ENCODE measurements at regions not wholly inside any gene's neighbourhood (a gene's known extent, or its start where the extent isn't known, plus 50 kb on each side); places are given as distances from the start of the nearest gene placed in this dataset.
"Not testable (repeated sequence)": the region's sequence is repeated elsewhere in the genome, so short reads cannot be mapped to it uniquely, and the experiment has no call there.

DNA sequence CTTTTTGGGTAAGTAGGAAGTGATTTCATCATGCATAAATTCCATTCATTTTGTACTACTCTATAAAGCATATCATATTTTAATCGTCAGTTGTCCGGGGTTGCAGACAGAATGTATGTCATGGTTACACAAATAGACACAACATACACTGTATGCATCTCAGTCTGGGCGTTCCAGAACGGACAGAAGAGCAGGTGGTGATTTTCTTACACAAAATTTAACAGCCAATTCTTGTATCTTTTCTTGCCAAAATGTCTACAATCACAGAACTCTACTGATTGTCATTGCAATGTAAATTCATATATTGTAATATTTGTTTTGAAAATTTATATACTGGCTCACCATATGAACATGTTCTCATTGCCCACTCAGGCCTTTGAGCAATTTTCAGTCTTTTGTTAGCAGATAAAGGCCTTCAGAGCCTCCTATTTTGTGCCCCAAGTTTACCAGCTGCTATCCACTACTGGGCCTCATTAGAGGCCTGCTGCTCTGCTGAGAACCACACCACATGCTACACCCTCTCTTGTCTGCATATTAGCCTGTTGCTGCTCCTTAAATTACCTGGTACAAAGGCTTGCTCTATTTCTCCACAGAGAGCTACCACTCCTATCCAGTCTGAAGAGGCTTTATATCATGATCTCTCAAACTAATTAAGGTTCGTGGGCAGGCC, 61.5 kb downstream of the PRDM13 start:
- Histone ChIP-seq H3K9ac (ENCODE audit: low read length) (no peak overlapping the region), H3K9me3 (ENCODE audit: control insufficient read depth, insufficient read depth, low read depth, low read length) (no peaks in the 10 kb centered on the region), H3K27me3 (ENCODE audit: control insufficient read depth, insufficient read depth, low read length) (no peaks in the 10 kb centered on the region), H3K36me3 (ENCODE audit: control insufficient read depth, insufficient read depth, low read length) (no peaks in the 10 kb centered on the region), H3K27ac (ENCODE audit: low read depth, low read length) (no peak overlapping the region), H3K4me3 (ENCODE audit: low read depth, low read length) (no peak overlapping the region), H3K4me1 (ENCODE audit: control insufficient read depth, insufficient read depth, low read length) (0 out of 2 replicates have a peak, but pooled peaks cover 3% of the 10 kb centered on the region)

DNA sequence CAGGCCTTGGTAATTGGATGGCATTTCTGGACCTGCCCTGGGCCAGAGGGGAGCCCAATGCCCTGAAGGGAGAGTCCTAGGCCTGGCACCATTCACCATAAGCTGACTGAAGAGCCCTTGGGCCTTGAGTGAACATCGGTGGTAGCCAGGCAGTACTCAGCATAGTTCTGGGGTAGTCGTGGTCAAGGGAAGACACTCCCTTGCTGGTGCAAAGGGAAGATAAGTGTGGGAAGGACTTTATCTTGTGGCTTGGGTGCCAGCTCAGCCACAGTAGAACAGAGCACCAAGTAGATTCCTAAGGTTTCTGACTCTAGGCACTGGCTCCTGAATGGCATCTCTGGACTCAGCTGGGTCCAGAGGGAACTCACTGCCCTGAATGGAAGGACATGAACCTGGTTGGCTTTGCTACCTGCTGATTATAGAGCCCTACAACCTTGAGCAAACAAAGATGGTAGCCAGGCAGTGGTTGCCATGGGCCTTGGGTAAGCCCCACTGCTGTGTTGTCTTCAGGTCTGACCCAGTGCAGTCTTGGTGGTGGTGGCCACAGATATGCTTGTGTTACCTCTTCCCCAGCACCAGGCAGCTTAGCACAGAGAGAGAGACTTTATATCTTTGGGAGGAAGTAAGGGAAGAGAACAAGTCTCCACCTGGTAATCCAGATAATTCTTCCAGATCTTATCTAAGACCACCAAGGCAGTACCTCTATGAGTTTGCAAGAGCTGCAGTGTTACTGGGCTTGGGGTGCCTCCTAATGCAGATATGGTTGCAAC, 83.5 kb downstream of the PRDM13 start:
- Histone ChIP-seq H3K27ac (ENCODE audit: low read depth, low read length) (no peak overlapping the region), H3K9ac (ENCODE audit: low read length) (no peak overlapping the region), H3K27me3 (ENCODE audit: control insufficient read depth, insufficient read depth, low read length) (no peaks in the 10 kb centered on the region), H3K9me3 (ENCODE audit: control insufficient read depth, insufficient read depth, low read depth, low read length) (no peaks in the 10 kb centered on the region), H3K4me1 (ENCODE audit: control insufficient read depth, insufficient read depth, low read length) (no peaks in the 10 kb centered on the region), H3K4me3 (ENCODE audit: low read depth, low read length) (no peak overlapping the region), H3K36me3 (ENCODE audit: control insufficient read depth, insufficient read depth, low read length) (no peaks in the 10 kb centered on the region)

DNA sequence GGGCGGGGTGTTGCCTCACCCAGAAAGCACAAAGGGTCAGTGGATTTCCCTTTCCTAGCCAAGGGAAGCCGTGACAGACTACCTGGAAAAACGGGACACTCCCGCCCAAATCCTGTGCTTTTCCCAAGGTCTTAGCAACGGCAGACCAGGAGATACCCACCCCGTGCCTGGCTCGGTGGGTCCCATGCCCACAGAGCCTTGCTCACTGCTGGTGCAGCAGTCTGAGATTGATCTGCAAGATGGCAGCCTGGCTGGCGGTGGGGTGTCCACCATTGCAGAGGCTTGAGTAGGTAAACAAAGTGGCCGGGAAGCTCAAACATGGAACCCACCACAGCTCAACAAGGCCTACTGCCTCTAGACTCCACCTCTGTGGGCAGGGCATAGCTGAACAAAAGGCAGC, 95.7 kb downstream of the PRDM13 start:
- not testable (repeated sequence) for H3K27ac ChIP-seq (ENCODE audit: low read depth, low read length); H3K27me3 ChIP-seq (ENCODE audit: control insufficient read depth, insufficient read depth, low read length); H3K9me3 ChIP-seq (ENCODE audit: control insufficient read depth, insufficient read depth, low read depth, low read length); H3K4me1 ChIP-seq (ENCODE audit: control insufficient read depth, insufficient read depth, low read length); H3K9ac ChIP-seq (ENCODE audit: low read length); H3K36me3 ChIP-seq (ENCODE audit: control insufficient read depth, insufficient read depth, low read length); H3K4me3 ChIP-seq (ENCODE audit: low read depth, low read length)

DNA sequence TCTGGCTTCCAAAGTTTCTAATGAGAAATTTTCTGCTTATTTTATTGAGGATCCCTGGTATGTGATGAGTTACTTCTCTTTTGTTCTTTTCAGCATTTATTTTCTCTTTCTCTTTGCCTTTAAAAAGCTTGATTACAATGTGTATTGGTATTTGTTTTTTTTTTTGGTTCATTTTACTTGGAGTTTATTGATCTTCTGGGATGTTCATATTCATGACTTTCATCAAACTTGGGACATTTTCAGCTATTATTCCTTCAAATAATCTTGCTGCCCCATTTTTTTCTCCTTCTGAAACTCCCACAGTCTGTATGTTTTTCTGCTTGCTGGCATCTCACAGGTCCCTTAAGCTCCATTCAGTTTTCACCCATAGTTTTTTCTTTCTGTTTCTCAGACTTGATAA, 102.4 kb downstream of the PRDM13 start:
- Histone ChIP-seq H3K36me3 (ENCODE audit: control insufficient read depth, insufficient read depth, low read length) (no peaks in the 10 kb centered on the region), H3K27ac (ENCODE audit: low read depth, low read length) (no peak overlapping the region), H3K4me1 (ENCODE audit: control insufficient read depth, insufficient read depth, low read length) (no peaks in the 10 kb centered on the region), H3K27me3 (ENCODE audit: control insufficient read depth, insufficient read depth, low read length) (no peaks in the 10 kb centered on the region), H3K4me3 (ENCODE audit: low read depth, low read length) (no peak overlapping the region), H3K9me3 (ENCODE audit: control insufficient read depth, insufficient read depth, low read depth, low read length) (no peaks in the 10 kb centered on the region), H3K9ac (ENCODE audit: low read length) (no peak overlapping the region)

DNA sequence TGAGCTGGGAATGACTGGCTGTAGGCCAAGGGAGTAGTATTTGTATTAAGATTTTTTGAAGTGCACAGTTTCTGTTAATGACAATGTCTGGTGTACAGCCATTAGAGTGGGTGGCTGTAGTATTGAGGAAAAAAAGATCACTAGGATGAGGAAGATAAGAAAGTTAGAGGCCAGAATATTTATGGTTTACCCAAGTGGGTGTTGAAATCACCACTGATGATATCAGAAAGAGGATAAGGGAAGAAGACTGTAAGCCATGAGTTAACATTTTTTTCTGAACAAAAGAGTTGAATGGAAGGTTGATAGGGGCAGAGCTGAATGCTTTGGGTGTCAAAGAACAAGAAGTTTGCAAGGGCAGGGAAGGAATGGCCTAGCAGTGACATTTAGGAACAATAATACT, 104.7 kb downstream of the PRDM13 start:
- Histone ChIP-seq H3K27ac (ENCODE audit: low read depth, low read length) (no peak overlapping the region), H3K9me3 (ENCODE audit: control insufficient read depth, insufficient read depth, low read depth, low read length) (no peaks in the 10 kb centered on the region), H3K4me1 (ENCODE audit: control insufficient read depth, insufficient read depth, low read length) (no peaks in the 10 kb centered on the region), H3K9ac (ENCODE audit: low read length) (no peak overlapping the region), H3K36me3 (ENCODE audit: control insufficient read depth, insufficient read depth, low read length) (no peaks in the 10 kb centered on the region), H3K4me3 (ENCODE audit: low read depth, low read length) (no peak overlapping the region), H3K27me3 (ENCODE audit: control insufficient read depth, insufficient read depth, low read length) (no peaks in the 10 kb centered on the region)

DNA sequence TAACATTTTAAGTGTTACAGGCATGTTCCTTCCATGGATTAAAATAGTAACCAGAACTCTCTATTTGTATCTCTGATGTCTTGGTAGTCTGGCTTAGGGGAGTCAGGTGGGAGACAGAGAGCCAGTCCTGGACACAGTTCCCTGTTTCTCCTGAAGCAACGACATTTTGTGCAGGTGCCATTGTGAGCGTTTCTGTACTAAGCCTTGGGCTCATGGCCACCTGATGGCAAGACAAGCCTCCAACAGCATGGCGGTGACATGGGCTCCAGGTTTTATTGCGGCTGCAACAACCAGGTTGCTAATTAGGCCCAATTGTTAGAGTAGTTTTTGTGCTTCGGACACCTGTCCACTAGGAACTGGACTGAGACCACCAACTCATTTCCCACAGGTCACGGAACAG, 105.3 kb downstream of the PRDM13 start:
- Histone ChIP-seq H3K27ac (ENCODE audit: low read depth, low read length) (no peak overlapping the region), H3K27me3 (ENCODE audit: control insufficient read depth, insufficient read depth, low read length) (no peaks in the 10 kb centered on the region), H3K9me3 (ENCODE audit: control insufficient read depth, insufficient read depth, low read depth, low read length) (no peaks in the 10 kb centered on the region), H3K36me3 (ENCODE audit: control insufficient read depth, insufficient read depth, low read length) (no peaks in the 10 kb centered on the region), H3K4me1 (ENCODE audit: control insufficient read depth, insufficient read depth, low read length) (no peaks in the 10 kb centered on the region), H3K9ac (ENCODE audit: low read length) (no peak overlapping the region), H3K4me3 (ENCODE audit: low read depth, low read length) (no peak overlapping the region)

DNA sequence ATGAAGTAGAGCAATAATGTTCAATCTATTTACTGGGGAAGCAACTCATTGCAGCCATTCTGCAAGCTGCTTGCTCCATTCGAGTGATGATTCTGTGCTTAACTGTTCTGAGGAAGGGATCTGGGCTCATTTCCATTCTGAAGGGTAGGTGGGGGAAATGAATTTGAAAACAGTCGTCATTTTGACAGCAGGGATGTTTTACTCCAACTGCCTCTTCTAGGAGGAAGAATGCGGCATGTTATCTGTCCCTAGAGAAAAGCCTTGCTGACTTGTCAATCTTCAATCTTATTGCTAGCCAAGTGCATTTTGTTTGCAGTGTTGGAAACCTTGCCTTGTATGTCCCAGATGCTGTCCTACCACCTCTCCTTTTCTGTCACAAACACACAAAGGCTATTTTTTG, 105.9 kb downstream of the PRDM13 start:
- Histone ChIP-seq H3K4me1 (ENCODE audit: control insufficient read depth, insufficient read depth, low read length) (no peaks in the 10 kb centered on the region), H3K27ac (ENCODE audit: low read depth, low read length) (no peak overlapping the region), H3K4me3 (ENCODE audit: low read depth, low read length) (no peak overlapping the region), H3K36me3 (ENCODE audit: control insufficient read depth, insufficient read depth, low read length) (no peaks in the 10 kb centered on the region), H3K27me3 (ENCODE audit: control insufficient read depth, insufficient read depth, low read length) (no peaks in the 10 kb centered on the region), H3K9me3 (ENCODE audit: control insufficient read depth, insufficient read depth, low read depth, low read length) (no peaks in the 10 kb centered on the region), H3K9ac (ENCODE audit: low read length) (no peak overlapping the region)

DNA sequence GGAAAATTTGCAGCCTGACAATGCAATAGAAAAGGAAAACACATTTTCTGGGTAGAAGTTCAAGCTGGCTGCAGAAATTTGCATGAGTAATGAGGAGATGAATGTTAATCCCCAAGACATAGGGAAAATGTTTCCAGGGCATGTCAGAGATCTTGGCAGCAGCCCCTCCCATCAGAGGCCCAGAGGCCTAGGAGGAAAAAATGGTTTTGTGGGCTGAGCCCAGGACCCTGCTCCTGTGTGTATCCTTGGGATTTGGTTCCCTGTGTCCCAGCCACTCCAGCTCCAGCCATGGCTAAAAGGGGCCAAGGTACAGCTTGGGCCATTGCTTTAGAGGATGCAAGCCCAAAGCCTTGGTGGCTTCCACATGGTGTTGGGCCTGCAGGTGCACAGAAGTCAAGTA, 115.4 kb downstream of the PRDM13 start:
- not testable (repeated sequence) for H3K27ac ChIP-seq (ENCODE audit: low read depth, low read length); H3K9ac ChIP-seq (ENCODE audit: low read length); H3K36me3 ChIP-seq (ENCODE audit: control insufficient read depth, insufficient read depth, low read length); H3K4me3 ChIP-seq (ENCODE audit: low read depth, low read length); H3K27me3 ChIP-seq (ENCODE audit: control insufficient read depth, insufficient read depth, low read length); H3K4me1 ChIP-seq (ENCODE audit: control insufficient read depth, insufficient read depth, low read length)
- peaks cover 10% of the 10 kb centered on the region; the same call in 1 of the 2 replicates for H3K9me3 ChIP-seq (ENCODE audit: control insufficient read depth, insufficient read depth, low read depth, low read length)

DNA sequence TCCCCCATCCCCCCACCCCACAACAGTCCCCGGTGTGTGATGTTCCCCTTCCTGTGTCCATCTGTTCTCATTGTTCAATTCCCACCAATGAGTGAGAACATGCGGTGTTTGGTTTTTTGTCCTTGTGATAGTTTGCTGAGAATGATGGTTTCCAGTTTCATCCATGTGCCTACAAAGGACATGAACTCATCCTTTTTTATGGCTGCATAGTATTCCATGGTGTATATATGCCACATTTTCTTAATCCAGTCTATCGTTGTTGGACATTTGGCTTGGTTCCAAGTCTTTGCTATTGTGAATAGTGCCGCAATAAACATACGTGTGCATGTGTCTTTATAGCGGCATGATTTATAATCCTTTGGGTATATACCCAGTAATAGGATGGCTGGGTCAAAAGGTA, 123.6 kb downstream of the PRDM13 start:
- not testable (repeated sequence) for H3K27me3 ChIP-seq (ENCODE audit: control insufficient read depth, insufficient read depth, low read length); H3K36me3 ChIP-seq (ENCODE audit: control insufficient read depth, insufficient read depth, low read length); H3K27ac ChIP-seq (ENCODE audit: low read depth, low read length); H3K4me3 ChIP-seq (ENCODE audit: low read depth, low read length); H3K9me3 ChIP-seq (ENCODE audit: control insufficient read depth, insufficient read depth, low read depth, low read length); H3K9ac ChIP-seq (ENCODE audit: low read length); H3K4me1 ChIP-seq (ENCODE audit: control insufficient read depth, insufficient read depth, low read length)

DNA sequence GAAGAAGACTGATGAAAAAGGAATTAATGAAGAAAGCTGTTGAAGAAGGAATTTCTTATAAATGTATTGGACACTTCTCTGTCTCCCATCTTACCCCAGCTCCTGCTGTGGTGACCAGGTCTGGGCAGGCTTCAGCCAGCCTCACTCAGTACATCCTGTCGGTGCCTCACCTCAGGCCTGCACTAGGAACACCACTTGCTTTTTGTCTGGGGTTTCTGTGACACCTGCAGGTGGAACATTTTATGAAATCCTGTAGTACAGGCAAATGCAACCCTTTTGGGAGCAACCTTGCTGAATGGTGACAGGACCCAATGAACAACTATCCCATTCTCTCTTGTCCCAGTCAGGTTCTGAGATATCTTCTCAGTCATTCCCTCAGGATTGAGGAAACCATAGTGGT, 129.7 kb downstream of the PRDM13 start:
- Histone ChIP-seq H3K4me3 (ENCODE audit: low read depth, low read length) (no peak overlapping the region), H3K9me3 (ENCODE audit: control insufficient read depth, insufficient read depth, low read depth, low read length) (no peaks in the 10 kb centered on the region), H3K36me3 (ENCODE audit: control insufficient read depth, insufficient read depth, low read length) (no peaks in the 10 kb centered on the region), H3K27me3 (ENCODE audit: control insufficient read depth, insufficient read depth, low read length) (peaks cover 6% of the 10 kb centered on the region; the same call in 1 of the 2 replicates), H3K9ac (ENCODE audit: low read length) (no peak overlapping the region), H3K4me1 (ENCODE audit: control insufficient read depth, insufficient read depth, low read length) (no peaks in the 10 kb centered on the region), H3K27ac (ENCODE audit: low read depth, low read length) (no peak overlapping the region)

DNA sequence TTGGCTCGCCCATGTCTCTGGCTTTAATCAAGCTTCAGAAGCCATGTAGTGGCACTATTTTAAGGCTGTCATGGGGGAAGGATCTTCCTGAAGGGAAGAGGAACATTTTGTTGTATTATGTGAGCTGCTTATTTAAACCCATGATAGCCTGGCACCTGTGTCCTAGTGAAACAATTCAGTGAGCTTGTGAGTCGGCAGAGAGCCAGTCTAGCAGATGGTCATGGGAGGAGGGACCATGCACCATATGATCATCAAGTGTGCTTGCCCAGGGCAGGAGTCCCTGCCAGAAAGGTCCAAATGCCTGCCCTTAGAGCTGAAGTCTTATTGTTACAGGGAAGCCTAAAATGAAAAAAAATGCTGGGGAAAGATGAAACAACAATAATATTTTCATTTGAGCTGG, 132.9 kb downstream of the PRDM13 start:
- no peak overlapping the region for H3K27ac ChIP-seq (ENCODE audit: low read depth, low read length)
- H3K9me3 ChIP-seq (ENCODE audit: control insufficient read depth, insufficient read depth, low read depth, low read length): no peaks in the 10 kb centered on the region
- H3K27me3 ChIP-seq (ENCODE audit: control insufficient read depth, insufficient read depth, low read length): peaks cover 9% of the 10 kb centered on the region; the same call in 1 of the 2 replicates
- H3K4me3 ChIP-seq (ENCODE audit: low read depth, low read length): no peak overlapping the region
- no peak overlapping the region for H3K9ac ChIP-seq (ENCODE audit: low read length)
- no peaks in the 10 kb centered on the region for H3K36me3 ChIP-seq (ENCODE audit: control insufficient read depth, insufficient read depth, low read length)
- no peaks in the 10 kb centered on the region for H3K4me1 ChIP-seq (ENCODE audit: control insufficient read depth, insufficient read depth, low read length)
